ENCODE measurements at regions not wholly inside any gene's neighbourhood (a gene's known extent, or its start where the extent isn't known, plus 50 kb on each side); places are given as distances from the start of the nearest gene placed in this dataset.
"Not testable (repeated sequence)": the region's sequence is repeated elsewhere in the genome, so short reads cannot be mapped to it uniquely, and the experiment has no call there.

DNA sequence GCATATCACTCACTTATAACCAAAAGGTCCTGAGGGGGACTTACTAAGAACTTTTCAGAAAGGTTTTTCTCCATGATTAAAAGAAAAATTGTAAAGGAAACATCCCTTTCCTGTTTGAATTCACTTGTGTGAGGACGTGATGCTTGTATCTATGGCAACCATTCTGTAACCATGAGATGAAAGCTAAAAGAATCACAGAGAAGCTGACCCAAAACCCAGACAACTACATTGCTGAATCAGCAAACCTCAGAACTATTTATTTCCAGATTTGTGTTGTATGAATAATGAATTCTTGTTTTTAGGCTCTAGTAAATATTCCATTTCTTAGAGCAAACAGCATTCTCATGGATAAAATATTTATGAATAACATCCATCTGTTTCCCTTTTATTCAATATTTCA is 91.2 kb downstream of the RCHY1 start:
- DNase-seq: no peak

DNA sequence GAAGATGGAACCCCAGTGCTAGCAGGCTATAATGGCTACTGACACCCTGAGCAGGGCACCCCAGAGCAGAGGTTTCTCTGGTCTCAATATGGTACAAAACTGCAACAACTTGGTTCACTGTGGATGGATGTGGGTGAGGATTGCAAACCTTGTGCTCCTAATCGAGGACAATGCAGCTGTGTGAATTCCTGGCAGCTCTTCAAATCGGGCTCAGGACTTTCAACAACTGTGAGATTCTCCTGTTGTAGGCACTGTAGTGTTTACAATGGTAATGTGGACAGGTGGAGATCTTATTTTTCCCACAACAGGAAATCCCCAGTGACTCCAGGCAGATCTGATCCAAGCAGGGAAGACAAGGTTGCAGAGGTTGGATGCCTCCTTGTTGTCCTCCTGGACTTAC is 101.5 kb downstream of the RCHY1 start:
- no peak for DNase-seq

DNA sequence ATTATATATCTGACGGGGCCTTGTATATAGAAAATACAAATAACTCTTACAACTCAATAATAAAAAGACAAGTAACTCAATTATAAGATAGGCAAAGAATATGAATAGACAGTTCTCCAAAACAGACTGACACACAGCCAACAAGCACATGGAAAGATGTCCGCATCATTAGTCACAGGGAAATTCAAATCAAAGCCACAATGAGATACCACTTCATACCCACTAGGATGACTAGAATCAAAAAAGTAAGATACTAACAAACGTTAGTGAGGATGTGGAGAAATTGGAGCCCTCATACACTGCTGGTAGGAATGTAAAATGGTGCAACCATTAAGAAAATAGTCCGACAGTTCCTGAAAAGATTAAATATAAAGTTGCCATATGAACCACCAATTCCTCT is 115.7 kb downstream of the RCHY1 start:
- DNase-seq: no peak

DNA sequence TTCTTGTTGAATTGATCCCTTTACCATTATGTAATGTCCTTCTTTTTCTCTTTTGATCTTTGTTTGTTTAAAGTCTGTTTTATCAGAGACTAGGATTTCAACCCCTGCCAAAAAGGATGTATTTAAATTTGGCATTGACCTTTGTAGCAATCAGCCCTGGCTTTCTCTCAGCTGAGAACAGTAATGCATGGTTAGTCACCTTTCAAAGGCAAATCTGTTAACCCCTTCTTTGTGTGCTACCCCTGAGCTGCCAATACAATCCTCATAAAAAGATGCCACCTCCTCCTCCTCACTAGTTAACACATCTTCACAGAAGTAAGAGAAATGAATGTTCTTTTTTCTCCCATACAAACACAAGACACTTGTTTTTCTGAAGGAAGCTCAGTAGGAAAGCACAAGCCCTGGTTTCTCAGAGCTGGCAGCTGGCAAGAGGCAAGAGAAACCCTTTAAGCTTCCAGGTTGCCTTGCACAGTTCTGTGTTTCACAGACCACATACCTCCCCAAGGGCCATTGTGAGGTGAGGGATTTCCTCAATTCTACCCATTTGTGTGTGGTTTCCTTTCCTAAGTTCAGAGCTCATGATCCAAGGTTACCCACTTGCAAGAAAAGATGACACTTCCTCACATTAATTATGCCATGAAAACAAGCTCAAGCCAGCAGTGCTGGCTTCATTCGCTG is 122.6 kb downstream of the RCHY1 start:
- DNase-seq: no peak

DNA sequence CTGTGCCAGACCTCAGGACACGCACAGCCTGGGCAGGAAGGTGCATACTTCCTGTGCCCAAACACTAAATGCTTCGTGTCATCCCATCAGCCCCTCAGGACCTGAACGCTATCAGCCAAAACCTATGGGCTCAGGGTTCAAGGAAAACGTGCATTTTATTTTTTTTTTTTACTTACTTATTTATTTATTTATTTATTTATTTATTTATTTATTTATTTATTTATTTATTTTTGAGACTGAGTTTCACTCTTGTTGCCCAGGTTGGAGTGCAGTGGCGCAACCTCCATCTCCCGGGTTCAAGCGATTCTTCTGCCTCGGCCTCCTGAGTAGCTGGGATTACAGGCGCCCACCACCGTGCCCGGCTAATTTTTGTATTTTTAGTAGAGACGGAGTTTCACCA is 127.8 kb downstream of the RCHY1 start:
- not testable (repeated sequence) for DNase-seq

DNA sequence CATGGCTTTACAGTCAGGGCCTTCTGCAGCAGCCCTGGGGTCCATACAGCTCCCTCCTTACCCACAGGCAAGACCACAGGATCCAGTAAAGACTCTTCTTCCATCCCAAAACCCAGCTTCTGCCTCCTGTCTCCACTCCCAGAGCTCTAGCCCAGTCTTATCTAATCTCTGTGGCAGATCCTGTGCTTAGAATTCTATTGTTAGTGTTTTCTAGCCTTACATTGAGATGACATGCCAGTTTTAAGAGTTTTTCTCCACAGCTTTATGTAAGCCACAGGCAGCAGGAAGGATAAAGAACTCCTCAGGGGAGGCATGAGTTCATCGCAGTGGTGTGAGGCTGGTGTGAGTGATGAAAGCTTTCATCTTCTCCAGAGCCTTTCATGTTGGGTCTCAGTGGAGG is 129.1 kb downstream of the RCHY1 start:
- no peak for DNase-seq

DNA sequence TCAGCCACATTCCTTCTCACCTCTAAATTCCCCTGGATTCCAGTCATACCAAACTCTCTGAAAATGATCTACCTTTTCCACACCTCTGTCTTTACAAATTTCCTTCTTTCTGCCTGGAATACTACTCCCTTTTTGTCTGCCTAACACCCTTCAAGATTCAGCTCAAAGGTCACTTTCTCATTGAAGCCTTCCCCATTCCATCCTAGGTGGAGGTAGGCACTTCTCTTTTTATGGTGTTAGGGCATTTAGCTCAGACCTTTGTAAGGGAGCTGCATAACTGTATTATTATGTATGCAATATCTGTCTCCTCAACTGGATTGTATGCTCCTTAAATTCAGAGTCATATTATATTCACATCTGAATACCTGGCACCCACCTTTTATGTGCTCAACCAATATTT is 137.7 kb downstream of the RCHY1 start:
- DNase-seq: no peak

DNA sequence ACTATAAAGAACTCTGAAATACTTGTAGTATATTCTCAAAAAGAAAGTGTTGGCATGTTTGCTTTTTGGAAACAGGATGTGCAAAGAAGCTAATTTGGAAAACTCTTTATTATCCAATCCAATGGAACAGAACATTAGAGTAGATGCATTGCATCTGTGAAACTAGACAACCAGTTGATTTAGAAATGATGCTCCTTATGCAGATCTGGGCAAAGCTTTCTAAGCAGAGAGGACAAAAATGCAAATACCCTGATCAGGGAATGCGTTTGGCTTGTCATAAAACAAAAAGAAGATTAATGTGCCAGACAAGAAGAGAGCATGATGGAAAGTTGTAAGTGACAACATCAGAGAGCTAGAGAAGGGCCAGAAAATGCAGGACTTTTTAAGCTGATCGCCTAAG is 142.3 kb downstream of the RCHY1 start:
- DNase-seq: no peak

DNA sequence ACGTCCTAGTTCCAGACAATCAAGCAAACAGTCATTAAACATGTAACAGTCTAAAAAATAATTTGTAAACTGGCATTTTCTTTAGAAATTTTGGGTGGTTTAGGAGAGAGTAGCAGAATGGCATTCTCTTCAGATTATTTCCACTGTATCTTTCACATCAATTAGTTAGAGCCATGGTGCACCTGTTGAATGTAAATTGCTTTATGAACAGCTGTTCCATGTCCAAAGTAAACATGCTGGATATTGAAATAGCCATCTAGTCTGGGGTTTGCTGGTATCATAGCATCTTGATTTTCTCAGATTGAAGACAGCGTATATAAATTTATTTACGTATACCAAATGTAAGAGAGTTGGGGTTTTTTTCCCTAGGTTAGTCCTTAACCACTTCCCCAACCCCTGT is 143.6 kb downstream of the RCHY1 start:
- DNase-seq: peak; percentile 49

DNA sequence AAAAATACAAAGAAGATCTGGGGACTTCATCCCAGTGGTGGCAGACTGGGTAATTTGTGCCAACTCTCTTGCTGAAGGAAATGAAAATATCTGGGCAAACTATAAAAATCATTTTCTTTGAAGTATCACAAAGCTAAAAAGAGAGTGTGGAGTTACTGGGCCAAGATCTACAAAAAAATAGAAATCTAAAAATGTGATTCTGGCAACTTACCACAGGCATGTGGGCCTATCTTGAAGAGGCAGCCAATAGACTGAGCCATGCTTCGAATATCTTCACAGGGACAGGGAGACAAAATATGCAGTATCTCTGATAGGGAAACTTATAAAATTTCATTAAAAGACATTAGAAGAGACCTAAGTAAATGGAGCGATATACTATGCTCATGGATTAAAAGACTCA is 168.8 kb downstream of the RCHY1 start:
- no peak for DNase-seq

DNA sequence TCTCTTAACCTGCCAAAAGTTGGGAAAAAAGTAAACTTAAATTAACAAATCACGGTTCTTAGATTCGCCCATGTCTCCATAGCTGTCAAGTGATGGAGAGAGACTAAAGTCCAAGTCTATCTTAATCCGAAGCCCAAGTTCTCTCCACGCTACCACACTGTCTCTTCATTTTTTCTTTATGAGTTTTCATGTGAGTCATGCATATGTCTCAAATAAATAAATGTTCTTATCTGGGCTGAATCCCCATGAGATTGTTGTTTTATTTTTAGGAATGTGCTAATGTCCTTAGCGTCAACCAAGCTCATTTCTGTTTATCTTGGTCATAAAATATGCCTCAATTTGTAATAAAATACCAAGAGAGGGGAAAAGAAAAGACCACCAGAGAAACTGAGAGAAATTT is 169.3 kb downstream of the RCHY1 start:
- no peak for DNase-seq

DNA sequence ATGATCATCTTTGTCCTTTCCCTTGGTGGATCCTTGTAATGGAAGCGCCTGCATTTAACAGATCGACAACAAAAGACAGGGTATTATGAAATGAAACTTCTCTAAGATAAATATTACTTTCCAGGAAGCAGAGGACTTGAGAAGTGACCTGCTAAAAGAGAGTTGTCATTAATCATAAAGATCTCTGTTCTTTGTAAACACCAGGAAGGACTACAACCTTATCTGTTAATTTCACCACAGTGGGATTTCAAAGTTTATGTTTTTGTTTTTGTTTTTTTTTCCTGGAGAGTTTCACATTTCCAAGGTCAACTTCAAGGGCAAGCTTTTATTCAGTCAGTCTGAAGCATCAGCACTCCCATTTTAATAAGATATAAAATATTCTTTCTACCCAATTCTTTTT is 170.9 kb downstream of the RCHY1 start:
- DNase-seq: no peak

DNA sequence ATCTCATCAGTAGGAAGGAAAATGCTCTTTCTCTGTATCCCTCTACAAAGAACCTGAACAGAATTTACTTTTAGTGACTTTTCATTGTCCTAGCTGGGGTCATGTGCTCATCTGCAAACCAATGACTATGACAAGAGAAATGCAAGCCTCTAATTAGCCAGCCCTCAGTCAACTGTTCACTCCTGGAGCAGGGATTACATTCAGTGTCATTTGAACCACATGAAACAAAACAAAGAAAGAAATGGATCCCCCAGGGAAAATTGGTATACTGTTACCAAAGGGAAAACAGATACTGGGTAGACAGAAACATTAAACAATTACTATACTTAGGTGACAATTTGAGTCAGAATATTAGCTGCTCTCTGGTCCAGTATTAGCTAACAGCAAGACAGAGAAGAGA is 173.6 kb downstream of the RCHY1 start:
- no peak for DNase-seq

DNA sequence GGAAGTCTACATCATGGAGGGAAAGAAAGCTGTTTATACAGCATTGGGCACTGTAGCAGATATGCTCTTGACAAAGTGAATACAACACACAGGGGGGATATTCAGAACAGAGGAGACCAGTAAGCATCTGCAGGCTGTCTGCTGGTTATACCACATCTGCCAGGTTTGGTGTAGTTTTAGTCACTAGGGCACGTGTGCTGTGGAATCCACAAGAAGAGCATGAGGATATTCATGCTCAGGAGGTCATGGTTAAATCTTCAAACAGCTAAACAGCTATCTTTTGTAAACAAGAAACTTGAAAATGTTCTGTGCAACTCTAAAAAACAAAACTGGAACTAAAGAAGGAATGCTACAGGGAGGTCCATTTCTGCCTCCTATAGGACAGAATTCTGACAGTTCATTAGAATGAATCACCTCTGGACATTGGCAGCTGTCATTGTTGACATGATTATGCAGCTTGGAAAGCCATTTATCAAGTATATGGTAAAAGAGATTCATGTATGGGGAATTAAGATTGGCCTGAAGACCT is 175.8 kb downstream of the RCHY1 start:
- DNase-seq: no peak

DNA sequence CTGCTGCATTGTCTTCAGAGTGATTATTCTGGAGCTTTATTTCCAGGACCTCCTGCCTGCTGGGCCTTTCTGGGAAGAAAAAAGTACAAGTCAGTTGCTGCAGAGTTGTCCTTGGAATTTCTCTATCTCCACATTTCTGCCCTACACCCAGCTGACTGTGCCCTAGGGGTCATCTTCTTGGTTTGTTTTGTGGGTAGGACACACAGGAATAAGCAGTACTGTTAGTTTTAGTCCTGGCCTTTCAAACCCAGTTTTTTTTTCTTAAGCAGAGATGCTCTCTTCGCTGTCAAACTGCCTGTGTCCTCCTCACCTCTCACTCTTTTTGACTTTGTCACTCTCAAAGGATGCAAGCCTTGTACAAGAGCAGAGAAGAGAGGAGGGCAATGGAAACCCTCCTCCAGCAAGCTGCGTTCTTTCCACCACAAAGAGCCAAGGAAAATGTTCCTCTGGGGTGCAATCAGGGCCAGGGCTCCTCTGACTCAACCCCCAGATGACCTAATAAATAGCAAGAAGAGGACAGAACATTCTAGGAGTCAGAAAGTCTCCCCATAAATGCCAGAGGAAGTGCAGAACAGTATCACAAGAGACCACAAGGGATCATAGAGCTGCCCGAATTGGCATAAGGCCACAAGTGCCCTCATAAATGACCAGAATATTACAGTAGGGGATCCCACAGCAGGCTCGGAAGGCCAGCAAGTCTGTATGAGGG is 186.2 kb downstream of the RCHY1 start:
- no peak for DNase-seq

DNA sequence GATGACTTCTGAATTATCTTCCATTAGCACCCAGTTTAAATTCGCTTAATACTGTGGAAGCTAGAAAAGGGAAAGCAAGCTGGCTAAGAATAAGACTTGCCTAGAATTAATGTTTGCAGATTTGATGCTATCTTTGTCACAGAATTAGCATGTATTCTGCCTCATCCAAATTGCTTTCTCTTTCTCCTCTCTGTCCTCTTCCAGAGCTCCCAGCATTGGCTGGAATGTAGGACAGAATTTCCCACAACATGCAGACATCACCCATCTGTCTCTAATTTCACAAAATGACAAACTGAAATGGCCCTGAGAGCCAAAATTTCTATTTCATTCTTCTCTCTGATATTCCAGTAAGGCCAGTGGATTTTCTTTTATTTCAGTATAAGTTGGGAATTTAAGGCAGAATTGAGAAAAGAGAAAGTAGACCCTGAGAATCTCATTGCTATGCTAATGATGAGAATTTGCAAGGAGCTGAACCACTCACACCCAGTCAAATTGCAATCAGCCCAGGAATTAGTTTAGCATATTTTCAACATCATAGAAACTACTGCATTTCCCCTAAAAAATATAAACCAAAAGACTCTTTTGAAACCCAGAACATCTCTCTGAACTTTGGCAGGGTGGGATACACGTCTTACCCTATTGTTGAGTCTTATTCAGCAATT is 188.8 kb downstream of the RCHY1 start:
- DNase-seq: no peak

DNA sequence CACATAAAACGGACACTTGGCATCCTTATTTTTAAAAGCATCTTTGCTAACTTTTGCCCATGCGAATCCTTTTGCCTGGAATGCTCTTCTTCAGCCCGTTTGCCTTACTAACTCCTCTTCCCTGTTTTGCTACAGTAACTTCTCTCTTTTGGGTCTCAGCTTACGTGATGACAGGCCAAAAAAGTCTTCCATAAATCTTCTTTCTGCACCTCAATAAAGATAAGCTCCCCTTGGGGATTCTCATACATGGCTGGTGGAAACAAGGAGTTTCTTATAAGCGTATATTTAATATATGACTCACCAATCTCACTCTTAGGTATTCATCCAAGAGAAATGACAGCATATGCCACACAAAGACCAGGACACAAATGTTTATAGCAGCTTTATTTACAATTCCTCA is 192.7 kb downstream of the RCHY1 start:
- DNase-seq: no peak

DNA sequence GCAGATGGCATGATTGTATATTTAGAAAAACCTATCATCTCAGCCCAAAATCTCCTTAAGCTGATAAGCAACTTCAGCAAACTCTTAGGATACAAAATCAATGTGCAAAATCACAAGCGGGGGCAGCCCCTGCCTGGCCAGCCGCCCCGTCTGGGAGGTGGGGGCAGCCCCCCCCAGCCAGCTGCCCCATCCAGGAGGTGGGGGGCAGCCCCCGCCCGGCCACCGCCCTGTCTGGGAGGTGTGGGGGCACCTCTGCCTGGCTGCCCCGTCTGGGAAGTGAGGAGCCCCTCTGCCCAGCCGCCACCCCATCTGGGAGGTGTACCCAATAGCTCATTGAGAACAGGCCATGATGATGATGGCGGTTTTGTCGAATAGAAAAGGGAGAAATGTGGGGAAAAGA is 196.6 kb downstream of the RCHY1 start:
- DNase-seq: not testable (repeated sequence)

DNA sequence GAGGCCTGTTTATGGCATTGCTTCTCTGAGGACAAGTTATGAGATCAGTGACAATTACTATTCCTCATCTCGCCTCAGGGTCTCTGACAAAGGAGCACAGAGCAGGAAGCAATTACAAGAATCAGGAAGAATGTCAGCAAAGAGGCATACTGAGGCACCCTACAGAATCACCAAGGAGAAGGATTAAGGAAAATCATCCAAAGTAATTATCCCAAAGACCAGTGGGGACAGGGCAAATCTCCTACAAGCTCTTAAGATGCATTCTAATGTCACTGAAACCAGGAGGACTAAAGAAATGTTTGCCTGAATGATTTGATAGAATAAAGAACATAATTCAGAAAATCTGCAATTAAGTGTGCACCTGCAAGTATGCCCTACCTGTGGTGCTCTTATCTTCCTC is 206.2 kb downstream of the RCHY1 start:
- no peak for DNase-seq

DNA sequence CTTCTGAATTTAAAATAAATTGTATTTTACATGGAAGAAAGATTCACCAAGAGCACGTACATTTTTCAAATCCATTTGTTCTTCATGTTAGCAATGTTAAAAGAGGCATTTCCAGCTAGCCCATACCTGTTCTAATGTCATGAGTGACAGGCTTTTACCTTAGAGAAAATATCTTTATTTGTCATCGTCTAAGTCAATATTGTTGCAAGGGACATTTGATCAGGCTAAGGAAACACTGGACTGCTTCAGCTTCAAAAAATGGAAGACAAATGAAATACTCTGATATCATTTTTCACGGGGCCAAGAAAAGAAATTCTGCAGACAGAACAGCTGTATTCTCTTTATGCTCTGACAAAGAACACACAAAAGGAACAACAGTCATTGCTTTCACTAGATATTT is 207.7 kb downstream of the RCHY1 start:
- no peak for DNase-seq

DNA sequence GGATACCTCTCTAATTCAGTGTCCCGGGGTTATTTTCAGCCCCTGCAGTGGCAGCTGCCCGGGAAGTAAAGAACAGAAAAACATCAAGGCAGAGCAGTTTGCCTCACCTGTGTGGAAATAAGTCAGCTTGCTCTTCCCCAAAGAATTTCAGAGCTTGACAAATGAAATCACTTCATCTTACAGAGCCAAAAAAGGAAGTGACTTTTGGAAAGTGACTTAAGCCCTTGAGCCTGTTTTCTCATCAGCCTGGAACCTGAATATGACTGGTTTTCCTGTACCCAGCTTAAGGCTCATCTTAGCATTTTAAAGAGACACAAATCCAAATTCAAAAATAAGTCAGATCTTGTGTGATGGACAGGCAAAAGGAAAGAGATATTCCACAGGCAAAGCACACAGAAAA is 211.6 kb downstream of the RCHY1 start:
- no peak for DNase-seq

DNA sequence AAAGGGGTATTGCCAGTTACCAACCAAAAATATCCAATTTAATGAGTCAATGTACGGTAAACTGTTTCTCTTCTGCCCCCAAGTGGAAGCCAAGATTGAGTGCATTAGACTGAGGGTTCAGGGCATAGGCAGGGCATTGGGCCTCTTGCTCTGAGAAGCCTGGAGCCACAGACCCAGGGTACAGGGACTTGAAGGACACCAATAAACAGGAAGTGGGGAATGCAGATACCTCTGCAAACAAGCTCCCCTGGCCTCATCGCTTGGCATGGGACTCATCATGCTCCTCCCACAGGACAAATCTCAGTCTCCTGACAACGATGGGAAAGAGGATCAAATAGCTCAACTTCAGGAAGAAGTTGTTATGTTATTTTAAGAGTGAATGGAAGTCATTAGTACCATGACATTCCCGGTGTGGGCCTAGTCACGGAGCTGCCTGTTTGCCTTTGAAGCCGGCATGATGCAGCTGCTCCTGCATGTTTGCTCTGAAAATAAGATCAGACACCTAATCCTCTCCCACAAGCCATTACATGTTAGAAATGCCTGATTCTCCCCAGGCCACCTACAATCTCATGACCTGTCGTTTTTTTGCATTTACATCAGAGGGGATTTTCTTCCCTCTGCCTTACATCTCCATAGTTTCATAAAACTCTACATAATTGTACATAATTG is 224.2 kb downstream of the RCHY1 start:
- peak; percentile 91 for DNase-seq

DNA sequence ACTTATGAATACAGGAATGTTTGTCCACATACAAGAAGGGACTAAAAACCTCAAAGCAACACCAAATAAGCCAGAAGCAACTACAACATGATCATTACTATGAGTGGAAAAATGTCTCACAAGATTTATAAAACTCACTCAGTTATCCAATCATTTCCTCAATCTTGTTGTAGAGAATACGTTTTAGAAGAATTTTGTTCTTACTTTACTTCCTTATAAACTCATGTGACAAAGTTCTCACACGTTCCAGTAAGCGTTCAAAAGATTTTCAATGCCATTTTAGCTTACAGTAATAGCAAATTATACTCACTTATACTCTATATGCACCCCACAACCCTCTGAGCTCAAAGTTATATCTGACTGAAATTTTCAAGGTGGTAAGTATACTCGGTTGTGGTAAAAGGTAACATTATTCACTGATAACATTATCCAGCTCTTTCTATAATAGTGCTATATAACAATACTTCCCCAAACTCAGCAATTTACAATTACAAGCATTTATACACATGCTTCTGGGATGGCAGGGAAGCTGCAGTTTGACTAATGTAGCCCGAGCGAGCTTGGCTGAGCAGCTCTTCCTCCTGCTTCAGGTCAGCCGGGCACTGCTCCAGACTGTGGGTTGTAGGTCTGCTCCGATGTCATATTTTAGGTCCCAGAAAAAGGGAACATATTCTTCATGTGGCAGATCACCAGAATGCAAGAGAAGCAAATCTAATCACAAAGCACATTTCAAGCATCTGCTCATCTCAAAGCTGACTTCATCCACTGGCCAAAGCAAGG is 226.3 kb downstream of the RCHY1 start:
- DNase-seq: no peak

Measured in NCI-H1105 (cell line).